NCI-H2196 (cell line): ENCODE measurements at regions not wholly inside any gene's neighbourhood (a gene's known extent, or its start where the extent isn't known, plus 50 kb on each side); places are given as distances from the start of the nearest gene placed in this dataset.
"Not testable (repeated sequence)": the region's sequence is repeated elsewhere in the genome, so short reads cannot be mapped to it uniquely, and the experiment has no call there.

Source experiments
- DNase-seq: peaks from one replicate; lab custom pipeline; 2025; ENCODE audit not compliant: unreplicated experiment; lab: John Stamatoyannopoulos, UW

GRCh38 chr2:84373391-84373790 lies 85.7 kb downstream of the SUCLG1 start:
- DNase-seq: no peak

DNA sequence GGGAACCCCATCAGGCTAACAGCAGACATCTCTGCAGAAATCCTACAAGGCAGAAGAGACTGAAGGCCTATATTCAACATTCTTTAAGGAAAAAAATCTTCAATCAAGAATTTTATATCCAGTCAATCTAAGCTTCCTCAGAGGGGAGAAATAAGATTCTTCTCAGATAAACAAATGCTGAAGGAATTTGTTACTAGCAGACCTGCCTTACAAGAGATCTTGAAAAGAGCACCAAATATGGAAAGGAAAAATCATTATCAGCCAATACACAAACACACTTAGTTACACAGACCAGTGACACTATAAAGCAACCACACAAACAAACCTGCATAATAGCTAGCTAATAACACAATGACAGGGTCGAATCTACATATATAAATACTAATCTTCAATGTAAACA lies 96.5 kb downstream of the SUCLG1 start:
- DNase-seq: no peak

GRCh38 chr2:84338069-84338468 lies 121.0 kb downstream of the SUCLG1 start:
- no peak for DNase-seq

- no peak for DNase-seq
Observed at GRCh38 chr2:84327645-84328249, 131.3 kb downstream of the SUCLG1 start.

DNA sequence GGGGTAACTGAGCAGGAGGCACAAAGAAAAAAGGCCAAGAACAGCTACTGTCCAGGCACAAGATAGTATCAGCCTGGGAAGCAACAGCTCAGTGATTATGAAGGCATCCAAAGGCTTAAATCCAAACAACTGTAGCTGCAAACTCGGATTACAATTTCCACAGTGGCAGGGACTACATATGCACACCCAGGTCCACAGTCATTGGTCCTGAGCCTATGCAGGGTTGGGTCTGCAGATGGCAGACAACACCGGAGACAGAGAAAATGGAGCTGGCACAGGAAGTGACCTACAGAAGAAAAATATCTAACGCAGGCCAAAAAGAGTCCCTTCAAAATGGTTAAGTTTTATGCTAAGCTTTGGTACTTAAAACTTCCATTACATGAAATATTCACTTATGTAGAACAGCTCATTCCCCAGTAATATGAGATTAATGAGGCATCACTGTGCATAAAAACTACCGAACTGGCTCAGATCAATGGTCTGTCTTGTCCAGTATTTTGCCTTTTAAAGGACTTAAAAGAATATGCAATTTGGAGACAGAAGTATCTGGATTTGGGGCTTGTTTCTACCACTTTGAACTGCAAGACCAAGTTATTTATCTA lies 132.1 kb downstream of the SUCLG1 start:
- no peak for DNase-seq

DNA sequence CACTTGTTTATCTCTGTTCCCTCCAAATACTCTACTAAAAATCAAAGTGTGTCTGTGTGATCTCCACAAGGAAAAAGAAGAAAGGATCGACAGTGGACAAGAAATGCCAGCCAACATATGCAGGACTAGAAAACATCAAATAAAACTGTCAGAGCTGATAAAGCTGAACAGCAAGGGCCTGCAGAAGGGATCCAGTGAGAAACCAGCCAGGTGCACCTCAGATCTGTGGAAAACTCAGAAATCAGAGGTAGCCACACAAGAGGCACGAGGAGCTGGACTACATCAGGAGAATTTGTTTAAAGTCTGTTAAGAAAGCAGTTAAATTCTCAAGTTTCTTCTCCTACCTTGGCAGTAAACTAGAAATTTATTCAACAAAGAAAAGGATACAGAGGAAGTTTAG lies 135.2 kb downstream of the SUCLG1 start:
- no peak for DNase-seq

DNA sequence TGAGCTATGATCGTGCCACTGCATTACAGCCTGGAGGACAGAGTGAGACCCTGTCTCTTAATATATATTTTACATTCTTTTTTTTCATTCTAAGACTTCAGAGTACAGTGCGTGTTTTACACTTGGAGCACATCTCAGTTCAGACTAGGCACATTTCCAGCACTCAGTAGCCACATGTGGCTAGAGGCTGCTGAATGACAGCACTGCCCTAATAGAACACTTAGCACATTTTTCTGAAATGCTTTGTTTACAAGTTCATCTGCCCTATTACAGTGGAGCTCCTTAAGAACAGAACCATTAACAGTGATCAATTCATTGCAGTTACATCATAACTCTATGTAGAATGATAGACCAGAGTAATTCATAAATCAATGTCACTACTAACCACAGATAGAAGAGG lies 138.1 kb downstream of the SUCLG1 start:
- no peak for DNase-seq

DNA sequence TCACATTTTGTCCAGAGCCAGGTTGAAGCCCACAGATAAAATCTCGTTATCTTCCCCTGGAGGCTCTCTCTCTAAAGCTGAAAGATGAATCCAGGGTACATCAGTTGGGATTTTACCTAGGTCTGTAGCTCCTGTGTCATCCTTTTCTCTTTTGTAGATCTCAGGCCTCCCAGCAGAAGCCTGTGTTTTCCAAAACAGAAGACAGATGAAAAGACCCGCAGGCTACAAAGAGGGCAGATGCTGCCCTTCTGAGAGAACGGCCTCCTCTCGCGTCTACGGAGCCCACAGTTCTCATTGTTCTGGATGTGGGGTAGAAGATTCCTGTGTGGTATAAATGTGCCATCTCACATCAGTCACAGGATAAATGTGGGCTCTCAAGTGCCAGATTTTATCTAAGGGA lies 139.5 kb downstream of the SUCLG1 start:
- no peak for DNase-seq

GRCh38 chr2:84317135-84317534 lies 141.9 kb downstream of the SUCLG1 start:
- no peak for DNase-seq

DNA sequence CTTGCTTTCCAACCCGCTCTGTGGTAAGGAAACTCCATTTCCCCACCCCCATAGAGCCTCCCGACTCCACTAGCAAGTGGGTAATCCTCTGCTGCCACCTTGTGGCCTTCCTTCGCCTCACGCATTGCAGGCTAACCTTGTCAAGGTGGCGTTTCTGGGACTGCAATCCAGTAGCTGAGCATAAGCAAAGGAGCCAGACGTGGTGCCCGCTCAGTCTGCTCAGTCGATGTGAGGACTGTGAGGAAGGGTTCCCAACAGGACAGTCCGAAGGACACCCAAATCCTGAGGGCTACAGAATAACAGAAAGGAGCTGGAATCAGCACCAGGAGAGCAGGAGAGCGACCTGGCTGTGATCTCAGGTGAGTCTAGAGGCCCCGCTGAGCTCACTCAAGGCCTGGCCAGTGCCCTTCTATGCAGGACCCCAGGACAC lies 144.2 kb downstream of the SUCLG1 start:
- DNase-seq: peak; percentile 76

DNA sequence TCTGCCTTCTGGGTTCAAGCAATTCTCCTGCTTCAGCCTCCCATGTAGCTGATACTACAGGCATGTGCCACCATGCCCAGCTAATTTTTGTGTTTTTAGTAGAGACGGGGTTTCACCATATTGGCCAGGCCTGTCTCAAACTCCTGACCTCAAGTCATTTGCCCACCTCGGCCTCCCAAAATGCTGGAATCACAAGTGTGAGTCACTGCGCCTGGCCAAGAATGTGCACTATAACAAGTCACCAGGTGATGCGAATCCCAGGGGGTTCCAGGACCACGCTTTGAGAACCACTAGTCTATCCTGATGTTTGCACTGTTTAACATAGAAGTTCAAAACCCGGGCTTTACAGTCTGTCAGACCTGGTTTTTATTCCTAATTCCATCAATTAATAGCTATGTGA lies 144.8 kb downstream of the SUCLG1 start:
- DNase-seq: no peak

GRCh38 chr2:84309281-84309680 lies 149.8 kb downstream of the SUCLG1 start:
- no peak for DNase-seq

DNA sequence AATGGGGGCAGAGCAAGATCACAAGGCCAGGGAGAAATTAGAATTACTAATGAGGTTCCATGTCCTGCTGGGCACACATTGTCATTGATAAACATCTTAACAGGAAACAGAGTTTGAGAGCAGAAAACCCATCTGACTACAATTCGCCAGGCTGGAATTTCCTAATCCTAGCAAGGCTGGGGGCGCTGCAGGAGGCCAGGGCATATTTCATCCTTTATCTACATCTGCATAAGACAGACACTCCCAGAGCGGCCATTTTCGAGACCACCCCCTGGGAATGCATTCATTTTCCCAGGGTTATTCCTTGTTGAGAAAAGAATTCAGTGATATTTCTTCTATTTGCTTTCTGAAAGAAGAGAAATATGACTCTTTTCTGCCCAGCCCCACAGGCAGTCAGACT lies 152.7 kb downstream of the SUCLG1 start:
- no peak for DNase-seq

DNA sequence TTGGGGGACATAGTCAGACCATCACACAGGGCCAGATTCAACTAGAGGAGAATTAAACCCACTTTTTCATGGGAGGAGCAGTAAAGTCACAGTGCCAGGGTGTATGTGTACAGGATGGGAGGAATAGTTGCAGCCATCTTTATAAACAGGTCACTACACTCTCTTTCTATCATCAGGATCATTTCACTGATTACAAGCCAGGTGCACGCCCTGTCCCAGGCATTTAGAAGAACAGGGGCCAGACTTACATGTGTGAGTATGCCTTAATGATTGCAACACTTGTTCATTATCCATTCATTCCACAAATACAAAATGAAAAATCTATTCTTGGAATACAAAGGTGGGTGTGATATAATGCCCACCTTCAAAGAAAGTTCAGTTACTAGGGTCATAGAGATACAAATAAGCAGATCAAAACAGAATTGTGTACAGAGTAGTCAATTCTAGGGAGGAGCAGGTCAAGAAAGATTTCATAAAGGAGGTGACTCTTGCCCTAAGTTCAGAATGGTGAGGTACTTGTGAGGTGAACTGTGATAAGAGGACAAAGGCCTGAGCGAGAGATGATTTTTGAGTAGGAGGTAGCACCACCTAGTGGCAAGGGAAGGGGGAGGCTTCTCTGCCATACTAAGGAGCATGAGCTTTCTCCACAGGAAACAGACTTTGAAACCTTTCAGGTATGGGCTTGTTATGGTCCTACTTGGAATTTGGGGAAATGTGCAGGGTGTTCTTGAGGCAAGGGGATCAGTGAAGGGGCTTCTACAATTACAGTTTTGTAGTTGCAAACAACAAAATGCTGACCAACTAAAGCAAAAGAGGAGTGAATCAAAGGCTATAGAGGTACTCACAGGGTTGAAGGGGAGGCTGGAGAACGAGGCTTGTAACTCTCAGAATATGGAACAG lies 156.3 kb downstream of the SUCLG1 start:
- peak; percentile 3 for DNase-seq

- DNase-seq: no peak
Observed at GRCh38 chr2:84301717-84302116, 157.4 kb downstream of the SUCLG1 start.

GRCh38 chr2:84300696-84301029 lies 158.4 kb downstream of the SUCLG1 start:
- DNase-seq: no peak

DNA sequence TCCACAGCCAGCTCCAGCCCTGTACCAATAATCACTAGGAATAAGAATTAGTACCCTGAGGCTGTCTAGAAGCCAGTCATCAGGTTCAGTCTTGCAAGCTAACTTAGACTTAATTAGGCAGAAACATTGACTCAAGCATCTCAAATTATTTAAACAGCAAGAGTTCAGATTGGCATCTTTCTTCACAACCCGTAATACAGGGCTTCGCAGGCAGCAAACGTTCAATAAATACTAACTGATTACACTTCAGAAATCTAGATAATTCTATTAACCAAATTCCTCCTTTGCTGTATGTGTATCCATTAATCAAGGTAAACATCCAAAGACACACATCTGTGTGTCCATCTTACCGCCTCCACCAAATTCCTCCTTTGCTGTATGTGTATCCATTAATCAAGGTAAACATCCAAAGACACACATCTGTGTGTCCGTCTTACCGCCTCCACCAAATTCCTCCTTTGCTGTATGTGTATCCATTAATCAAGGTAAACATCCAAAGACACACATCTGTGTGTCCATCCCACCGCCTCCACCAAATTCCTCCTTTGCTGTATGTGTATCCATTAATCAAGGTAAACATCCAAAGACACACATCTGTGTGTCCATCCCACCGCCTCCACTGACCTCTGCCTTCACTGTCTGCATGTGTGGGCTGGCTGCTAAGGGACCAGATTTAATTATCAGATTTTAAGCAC lies 158.9 kb downstream of the SUCLG1 start:
- not testable (repeated sequence) for DNase-seq

DNA sequence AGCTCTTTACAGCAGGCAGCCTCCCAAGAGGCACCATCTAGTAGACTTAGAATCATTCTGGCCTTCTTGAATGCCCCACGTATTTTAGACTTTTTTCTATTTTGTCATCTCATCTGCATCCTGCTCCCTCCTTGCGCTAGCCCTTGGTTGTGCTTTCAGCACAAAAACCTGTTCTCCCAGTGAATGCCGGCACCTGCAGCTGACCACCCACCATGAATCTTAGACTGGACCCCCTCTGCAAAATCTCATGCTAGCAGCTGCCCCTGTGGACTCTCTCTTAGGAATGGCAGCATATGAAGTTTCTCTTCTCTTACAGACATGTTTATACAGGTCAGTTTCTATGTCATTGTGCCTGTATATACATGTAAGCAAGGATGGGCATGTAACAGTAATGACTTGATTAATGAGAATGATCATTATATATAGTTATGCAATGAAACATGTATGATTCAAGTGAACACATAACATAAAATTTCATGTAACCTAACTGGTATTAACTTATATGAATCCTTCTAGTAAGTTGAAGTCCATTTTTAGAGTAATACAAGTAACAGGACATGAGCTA lies 159.8 kb downstream of the SUCLG1 start:
- no peak for DNase-seq

DNA sequence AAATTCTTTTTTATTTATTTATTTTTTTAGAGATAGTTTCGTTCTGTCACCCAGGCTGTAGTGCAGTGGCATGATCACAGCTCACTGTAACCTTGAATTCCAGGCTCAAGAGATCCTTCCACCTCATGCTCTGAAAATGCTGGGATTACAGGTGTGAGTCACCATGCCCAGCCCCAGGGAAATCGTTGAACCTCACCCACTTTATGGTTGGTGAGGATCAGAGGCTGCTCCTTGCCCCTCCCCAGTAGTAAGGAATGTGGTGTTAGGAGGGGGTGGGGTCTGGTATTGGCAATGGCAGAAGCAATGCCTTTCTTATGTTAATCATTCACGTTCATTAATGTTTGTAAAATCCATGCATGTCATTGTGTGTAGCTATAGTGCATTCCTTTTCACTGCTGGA lies 161.9 kb downstream of the SUCLG1 start:
- no peak for DNase-seq

DNA sequence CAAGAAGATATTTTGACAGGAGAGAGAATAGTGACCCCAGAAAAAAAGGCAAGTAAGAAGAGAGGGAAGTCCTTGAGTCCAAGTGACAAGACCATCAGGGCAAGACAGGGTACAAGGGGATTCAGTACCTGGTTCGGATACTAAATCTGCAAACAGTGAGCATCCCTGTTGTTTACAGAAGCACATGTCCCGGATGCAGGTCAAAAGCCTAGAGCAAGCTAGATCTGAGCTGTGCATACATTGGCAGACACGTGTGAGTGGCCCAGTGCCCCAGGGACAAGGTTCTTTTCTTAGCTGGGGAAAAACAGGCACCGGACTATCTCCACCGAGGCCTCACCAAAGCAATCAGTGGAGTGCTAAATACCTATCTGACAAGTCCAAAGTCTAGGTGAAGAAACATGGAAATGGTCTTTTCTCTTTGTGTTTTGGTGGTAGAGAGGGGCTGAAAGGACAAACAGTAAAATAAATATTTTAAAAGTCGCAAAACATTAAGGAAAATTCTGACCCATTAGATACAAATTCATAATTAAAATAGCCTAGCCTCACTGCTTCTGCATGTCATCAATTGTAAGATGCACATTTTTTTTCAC lies 165.2 kb downstream of the SUCLG1 start:
- no peak for DNase-seq

DNA sequence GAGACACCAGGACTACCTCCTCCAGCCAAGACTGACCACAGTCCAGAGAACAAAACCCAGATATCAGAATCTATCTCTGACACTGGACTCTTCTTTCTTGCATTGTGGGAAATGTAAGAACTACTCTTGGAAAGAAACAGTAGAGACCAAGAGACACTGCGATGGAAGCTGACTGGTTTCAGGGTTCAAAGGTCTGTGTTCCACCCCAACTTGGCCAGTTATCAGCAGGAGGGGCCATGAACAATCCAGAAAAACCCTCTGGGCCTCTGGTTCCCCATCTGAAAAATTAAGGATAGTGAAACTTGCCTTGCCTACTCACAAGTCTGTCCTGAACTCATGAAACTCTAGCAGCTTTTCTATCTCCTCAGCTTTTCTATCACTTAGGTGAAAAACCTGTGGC lies 166.5 kb downstream of the SUCLG1 start:
- no peak for DNase-seq
